Fibroblast of the aortic adventitia (primary cell): ENCODE measurements at regions not wholly inside any gene's neighbourhood (a gene's known extent, or its start where the extent isn't known, plus 50 kb on each side); places are given as distances from the start of the nearest gene placed in this dataset.
"Not testable (repeated sequence)": the region's sequence is repeated elsewhere in the genome, so short reads cannot be mapped to it uniquely, and the experiment has no call there.

Source experiments
- DNase-seq: peaks from one replicate; pipeline ENCODE4 v3.0.0-alpha.2; 2010; ENCODE audit warnings: low read depth
- H3K4me3 ChIP-seq: 2 replicates; pipeline ENCODE4 v1.5.1; 2011; ENCODE audit warnings: low read depth, mild to moderate bottlenecking, control low read depth, low read length, moderate library complexity
- TF ChIP-seq, protein P1 (sequence below): IDR thresholded peaks from 2 replicates; pipeline ENCODE4 v1.5.1; 2011; ENCODE audit warnings: mild to moderate bottlenecking, low read length, control low read depth, inconsistent platforms; ENCODE audit not compliant: insufficient read depth

DNA sequence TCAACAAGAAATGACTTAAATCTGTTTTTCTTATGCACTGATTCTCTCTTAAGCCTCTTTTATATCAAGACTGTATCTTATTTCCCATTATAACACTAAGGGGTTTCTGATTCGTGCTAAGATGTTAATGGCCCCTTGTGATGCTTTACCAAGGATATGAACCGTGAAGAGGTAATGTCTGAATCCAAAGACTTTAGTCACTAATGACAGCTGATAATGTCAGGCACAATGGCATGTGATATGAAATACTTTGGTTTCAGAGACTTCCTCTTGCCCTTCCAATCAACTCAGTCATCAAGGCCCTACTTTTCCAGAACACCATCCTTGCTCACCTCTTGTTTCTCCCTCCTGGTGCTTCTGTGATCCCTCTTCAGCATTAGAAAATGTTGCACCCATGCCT, 262.8 kb downstream of the KCNE4 start:
- H3K4me3 ChIP-seq = no peak overlapping the region
- TF ChIP-seq, protein P1, sequence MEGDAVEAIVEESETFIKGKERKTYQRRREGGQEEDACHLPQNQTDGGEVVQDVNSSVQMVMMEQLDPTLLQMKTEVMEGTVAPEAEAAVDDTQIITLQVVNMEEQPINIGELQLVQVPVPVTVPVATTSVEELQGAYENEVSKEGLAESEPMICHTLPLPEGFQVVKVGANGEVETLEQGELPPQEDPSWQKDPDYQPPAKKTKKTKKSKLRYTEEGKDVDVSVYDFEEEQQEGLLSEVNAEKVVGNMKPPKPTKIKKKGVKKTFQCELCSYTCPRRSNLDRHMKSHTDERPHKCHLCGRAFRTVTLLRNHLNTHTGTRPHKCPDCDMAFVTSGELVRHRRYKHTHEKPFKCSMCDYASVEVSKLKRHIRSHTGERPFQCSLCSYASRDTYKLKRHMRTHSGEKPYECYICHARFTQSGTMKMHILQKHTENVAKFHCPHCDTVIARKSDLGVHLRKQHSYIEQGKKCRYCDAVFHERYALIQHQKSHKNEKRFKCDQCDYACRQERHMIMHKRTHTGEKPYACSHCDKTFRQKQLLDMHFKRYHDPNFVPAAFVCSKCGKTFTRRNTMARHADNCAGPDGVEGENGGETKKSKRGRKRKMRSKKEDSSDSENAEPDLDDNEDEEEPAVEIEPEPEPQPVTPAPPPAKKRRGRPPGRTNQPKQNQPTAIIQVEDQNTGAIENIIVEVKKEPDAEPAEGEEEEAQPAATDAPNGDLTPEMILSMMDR = no peak
- DNase-seq = no peak

DNA sequence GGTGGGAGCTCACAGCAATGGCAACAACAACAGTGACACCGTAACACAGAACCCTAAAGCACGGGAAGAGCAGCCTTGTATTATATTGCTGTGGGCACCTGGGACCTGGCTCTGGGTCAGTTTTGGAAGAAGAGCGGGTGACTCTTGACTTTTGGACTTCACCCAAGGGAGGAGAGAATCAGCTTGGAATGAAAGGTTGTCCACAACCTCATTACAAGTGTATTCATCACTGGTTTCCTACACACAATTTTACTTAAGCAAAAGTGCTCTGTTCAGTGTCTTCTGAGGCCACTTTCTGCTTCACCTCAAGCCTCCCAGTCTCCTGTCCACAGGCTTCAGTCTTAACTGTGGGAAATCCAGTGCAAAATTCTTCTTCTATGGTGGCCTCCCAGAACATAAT, 263.8 kb downstream of the KCNE4 start:
- H3K4me3 ChIP-seq = no peak overlapping the region
- TF ChIP-seq, protein P1 = no peak
- no peak for DNase-seq

DNA sequence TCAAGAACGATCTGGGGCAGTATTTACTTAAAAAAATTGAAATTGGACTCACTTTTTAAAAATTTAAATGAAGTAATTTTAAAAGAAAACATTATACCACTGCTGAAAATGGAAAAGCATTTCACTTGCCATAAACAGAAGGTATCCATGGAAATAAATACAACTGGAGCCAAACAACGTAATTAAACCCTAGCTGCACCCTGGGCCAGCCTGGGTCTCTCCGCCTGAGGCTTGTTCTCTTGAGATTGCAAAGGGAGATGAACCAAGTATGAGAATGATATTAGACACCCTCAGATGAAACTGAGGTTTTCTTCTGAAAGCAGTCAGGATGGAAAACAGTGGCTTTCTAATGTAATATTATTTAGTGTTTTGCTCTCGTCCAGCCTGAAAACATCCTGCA, 264.4 kb downstream of the KCNE4 start:
- TF ChIP-seq, protein P1 = no peak
- H3K4me3 ChIP-seq = no peak overlapping the region
- DNase-seq = no peak

DNA sequence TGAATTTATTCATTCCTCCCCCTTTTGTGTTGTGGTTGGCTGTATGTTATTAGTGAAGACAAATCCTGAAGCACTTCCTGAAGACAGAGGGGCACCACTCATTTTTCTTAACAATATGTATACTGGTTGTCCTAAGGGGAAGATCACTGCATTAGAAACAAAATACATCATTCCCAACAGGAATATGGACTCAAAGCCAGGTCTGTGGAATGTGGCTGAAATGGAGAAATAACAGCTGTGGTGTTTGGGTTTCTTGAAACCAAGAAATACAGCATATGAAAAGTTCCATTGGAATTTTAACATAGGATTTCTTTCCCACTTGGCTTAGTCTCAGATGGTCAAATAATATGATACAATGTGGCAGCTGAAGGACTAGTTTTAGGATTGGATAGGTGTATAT, 267.6 kb downstream of the KCNE4 start:
- H3K4me3 ChIP-seq = no peak overlapping the region
- DNase-seq = no peak

DNA sequence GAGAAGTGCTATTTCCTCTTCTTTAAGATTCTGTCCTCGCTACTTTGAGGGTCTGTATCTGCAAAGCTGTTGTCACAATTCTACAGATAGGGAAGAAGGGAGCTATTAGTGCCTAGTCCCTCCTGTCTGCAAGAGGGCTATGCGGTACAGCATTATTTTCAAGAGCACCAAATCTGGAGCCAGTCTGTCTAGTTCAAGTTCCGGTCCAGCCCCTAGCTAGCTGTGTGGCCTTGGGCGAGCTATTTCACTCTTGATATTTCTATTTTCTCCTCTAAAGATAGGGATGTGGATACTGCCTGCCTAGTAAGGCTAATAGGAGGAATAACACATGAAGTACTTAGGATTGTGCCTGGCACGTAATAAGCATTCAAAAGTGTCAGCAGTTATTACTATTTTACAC, 272.4 kb downstream of the KCNE4 start:
- no peak for DNase-seq
- H3K4me3 ChIP-seq = no peak overlapping the region
- TF ChIP-seq, protein P1 = no peak

More for the DNA sequence above, 267.6 kb downstream of the KCNE4 start:
- TF ChIP-seq, protein P1 = no peak

DNA sequence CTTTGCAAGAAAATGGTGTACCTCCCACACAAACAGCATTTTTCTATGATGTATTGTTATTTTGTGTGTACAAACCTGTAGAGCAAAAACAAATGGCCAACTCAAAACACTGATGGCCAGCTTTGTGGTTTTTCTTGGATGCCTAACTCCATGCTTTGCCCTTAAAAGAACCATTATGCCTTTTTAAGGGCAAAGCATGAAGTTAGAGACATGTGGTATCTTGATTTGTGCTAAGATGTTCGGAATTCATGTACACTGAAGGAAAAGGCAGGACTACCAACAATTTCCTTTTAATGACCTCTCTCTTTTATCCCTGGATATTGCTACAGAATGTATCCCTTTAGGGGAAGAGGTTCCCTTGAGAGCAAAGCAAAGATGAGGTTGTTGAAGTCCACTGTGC, 273.6 kb downstream of the SCG2 start:
- TF ChIP-seq, protein P1 = no peak
- H3K4me3 ChIP-seq = no peak overlapping the region
- DNase-seq = no peak

DNA sequence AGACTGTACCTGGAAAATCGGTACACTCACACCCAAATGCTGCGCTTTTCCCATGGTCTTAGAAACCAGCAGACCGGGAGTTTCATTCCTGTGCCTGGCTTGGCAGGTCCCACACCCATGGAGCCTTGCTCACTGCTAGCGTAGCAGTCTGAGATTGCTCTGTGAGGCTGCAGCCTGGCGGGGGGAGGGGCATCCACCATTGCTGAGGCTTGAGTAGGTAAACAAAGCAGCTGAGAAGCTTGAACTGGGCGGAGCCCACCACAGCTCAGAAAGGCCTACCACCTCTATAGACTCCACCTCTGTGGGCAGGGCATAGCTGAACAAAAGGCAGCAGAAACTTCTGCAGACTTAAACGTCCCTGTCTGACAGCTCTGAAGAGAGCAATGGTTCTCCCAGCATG, 271.4 kb downstream of the SCG2 start:
- not testable (repeated sequence) for H3K4me3 ChIP-seq, DNase-seq

DNA sequence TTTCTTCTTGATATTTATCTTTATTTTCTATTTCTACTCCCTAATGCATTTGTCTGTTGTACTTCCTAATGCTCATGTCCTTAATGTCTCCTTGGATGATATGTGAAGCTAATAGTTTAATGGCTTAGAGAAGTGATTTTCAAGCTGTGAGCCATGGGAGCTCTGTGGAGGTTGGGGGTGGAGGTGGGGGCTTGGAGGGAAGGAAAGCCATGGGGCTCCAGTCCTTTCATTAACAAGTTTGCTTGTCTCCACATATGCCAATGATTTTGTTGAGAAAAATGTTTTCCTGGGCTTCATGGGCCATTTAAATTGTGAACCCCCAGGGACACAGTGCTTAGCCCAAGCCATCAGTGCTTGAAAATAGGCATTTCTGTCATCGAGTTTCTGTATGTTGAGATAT, 264.1 kb downstream of the SCG2 start:
- no peak for DNase-seq
- no peak overlapping the region for H3K4me3 ChIP-seq
- TF ChIP-seq, protein P1 = no peak
